Mucosa of rectum (tissue), 2 donors: ENCODE measurements at regions not wholly inside any gene's neighbourhood (a gene's known extent, or its start where the extent isn't known, plus 50 kb on each side); places are given as distances from the start of the nearest gene placed in this dataset.
"Not testable (repeated sequence)": the region's sequence is repeated elsewhere in the genome, so short reads cannot be mapped to it uniquely, and the experiment has no call there.

Experiments used
- H3K27ac ChIP-seq, 2 donors: one replicate each; pipeline ENCODE4 v1.7.0; 2013; ENCODE audit warnings: inconsistent platforms in 2 of 2, low read depth in 2 of 2, low read length in 2 of 2
- H3K27me3 ChIP-seq, 2 donors: one replicate each; pipeline ENCODE4 v1.7.0; 2013; ENCODE audit warnings: low read length in 2 of 2; ENCODE audit not compliant: control insufficient read depth in 2 of 2, insufficient read depth in 2 of 2
- H3K36me3 ChIP-seq, 2 donors: one replicate each; pipeline ENCODE4 v1.7.0; 2013; ENCODE audit warnings: low read length in 2 of 2; ENCODE audit not compliant: control insufficient read depth in 2 of 2, insufficient read depth in 2 of 2
- H3K4me1 ChIP-seq, 2 donors: one replicate each; pipeline ENCODE4 v1.7.0; 2013; ENCODE audit warnings: low read length in 2 of 2, mild to moderate bottlenecking in 1 of 2; ENCODE audit not compliant: control insufficient read depth in 2 of 2, insufficient read depth in 2 of 2
- H3K4me3 ChIP-seq, 2 donors: one replicate each; pipeline ENCODE4 v1.7.0; 2013; ENCODE audit warnings: low read length in 2 of 2
- H3K9ac ChIP-seq, 2 donors: one replicate each; pipeline ENCODE4 v1.7.0; 2013; ENCODE audit warnings: low read length in 2 of 2, low read depth in 1 of 2, mild to moderate bottlenecking in 1 of 2
- H3K9me3 ChIP-seq, 2 donors: one replicate each; pipeline ENCODE4 v1.7.0; 2013; ENCODE audit warnings: low read length in 2 of 2; ENCODE audit not compliant: control insufficient read depth in 2 of 2
- donor health status: healthy.
- donor health status: Normal muscosa, but diverticular disease.

DNA sequence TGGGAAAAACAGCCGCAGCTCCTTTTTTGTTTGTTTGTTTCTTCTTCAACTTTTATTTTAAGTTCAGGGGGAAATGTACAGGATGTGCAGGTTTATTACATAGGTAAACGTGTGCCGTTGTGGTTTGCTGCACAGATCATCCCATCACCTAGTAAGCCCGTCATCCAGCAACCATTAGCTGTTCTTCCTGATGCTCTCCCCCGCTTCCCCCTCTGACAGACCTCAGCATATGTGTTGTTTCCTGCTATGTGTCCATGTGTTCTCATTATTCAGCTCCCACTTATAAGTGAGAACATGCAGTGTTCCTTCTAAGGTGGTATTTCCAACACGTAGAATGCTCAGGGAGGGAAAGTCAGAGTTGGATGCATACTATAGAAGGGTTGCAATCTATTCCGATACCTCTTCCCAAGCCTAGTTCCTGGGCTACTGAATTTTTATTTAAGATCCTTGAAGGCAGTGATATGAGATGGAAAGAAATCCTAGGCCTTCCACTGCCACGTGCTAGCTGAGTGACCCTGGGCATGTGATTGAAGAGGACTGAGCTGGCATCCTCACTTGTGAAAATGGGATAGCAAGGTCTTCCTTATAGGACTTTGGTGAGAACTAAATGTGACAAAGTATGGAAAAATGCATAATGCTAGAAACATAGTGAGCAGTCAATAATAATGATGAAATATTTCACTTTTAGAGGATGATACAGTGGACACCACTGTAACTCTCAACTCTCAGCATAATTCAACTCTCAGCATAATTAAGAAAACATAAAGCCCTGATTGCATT is 278.5 kb downstream of the REEP3 start:
- H3K9ac ChIP-seq = no peak overlapping the region
- H3K36me3 ChIP-seq = no peaks in the 10 kb centered on the region
- no peak overlapping the region for H3K27ac ChIP-seq
- no peaks in the 10 kb centered on the region for H3K9me3 ChIP-seq
- no peaks in the 10 kb centered on the region for H3K4me1 ChIP-seq
- no peaks in the 10 kb centered on the region for H3K27me3 ChIP-seq
- no peak overlapping the region for H3K4me3 ChIP-seq

DNA sequence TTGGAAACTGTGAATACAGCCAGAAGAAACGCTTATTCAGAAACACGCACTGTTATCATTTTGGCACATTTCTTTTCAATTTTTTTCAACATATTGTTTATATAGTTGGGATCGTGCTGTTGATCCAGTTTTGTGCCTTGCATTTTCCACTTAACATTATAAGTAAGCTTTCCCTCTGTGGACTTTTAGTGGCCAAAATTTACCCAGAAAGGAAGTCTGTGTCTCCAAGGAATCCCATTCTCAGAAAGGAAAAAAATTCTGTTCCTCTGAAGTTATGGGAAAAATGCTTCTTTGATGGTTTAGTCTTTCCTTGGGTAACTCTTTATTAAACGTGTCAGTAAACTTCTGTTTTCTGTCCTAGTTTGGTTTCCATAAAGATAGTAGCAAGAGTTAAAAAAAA is 280.0 kb downstream of the REEP3 start:
- Histone ChIP-seq H3K9ac (no peak overlapping the region), H3K27me3 (no peaks in the 10 kb centered on the region), H3K27ac (no peak overlapping the region), H3K9me3 (no peaks in the 10 kb centered on the region), H3K4me3 (no peak overlapping the region), H3K36me3 (no peaks in the 10 kb centered on the region), H3K4me1 (no peaks in the 10 kb centered on the region)

DNA sequence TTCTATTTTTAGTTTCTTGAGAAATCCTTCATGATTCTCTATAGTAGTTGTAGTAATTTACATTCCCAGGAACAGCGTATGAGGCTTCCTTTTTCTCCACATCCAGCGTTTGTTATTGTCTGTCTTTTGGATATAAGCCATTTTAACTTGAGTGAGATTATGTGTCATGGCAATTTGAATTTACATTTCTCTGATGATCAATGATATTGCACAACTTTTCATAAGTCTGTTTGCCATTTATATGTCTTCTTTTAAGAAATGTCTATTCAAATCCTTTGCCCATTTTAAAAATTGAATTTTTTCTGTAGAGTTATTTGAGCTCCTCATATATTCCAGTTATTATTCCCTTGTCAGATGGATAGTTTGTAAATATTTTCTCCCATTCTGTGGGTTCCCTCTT is 285.1 kb downstream of the REEP3 start:
- Histone ChIP-seq H3K27me3 (no peaks in the 10 kb centered on the region), H3K4me3 (no peak overlapping the region), H3K27ac (no peak overlapping the region), H3K9me3 (no peaks in the 10 kb centered on the region), H3K36me3 (no peaks in the 10 kb centered on the region), H3K4me1 (no peaks in the 10 kb centered on the region), H3K9ac (no peak overlapping the region)

DNA sequence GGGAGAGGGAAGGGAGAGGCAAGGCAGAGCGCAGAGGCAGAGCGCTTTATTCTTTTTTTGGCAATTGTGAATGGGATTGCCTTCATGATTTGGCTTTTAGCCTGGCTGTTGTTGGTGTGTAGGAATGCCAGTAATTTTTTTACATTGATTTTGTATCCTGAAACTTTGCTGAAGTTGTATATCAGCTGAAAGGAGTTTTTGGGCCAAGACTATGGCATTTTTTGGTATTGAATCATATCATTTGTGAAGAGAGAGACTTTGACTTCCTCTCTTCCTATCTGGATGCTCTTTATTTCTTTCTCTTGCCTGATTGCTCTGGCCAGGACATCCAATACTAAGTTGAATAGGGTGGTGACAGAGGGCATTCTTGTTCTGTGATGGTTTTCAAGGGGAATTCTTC is 291.3 kb downstream of the REEP3 start:
- no peak overlapping the region for H3K4me3 ChIP-seq
- no peaks in the 10 kb centered on the region for H3K9me3 ChIP-seq
- no peaks in the 10 kb centered on the region for H3K27me3 ChIP-seq
- no peak overlapping the region for H3K27ac ChIP-seq
- no peaks in the 10 kb centered on the region for H3K36me3 ChIP-seq
- no peaks in the 10 kb centered on the region for H3K4me1 ChIP-seq
- no peak overlapping the region for H3K9ac ChIP-seq

DNA sequence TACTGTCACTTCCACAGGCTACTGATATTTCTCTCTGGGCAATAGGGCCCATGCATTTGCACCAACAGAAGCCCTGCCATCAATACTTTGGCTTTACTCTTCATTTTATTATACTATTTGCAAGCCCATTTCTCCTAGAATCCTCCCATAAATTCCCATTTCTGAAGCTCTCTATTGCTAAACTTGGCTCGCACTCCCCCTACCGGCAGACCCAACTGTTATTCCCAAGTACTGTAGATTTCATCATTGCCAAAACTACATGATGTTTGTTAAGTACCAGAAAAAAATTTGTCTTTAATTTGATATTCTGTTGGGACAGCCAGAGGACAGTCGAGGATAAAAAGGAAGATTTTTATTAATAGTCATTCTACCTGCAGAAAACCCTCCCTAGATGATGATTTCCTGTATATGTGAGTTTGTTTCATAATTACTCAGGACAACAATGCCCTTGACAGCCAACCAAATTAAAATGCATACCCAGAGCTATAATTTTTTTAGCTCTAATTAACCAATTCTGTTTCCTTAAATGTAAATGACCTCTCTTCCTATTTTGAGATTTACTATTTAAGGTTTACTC is 298.6 kb downstream of the REEP3 start:
- Histone ChIP-seq H3K27me3 (no peaks in the 10 kb centered on the region), H3K4me3 (no peak overlapping the region), H3K4me1 (no peaks in the 10 kb centered on the region), H3K9me3 (no peaks in the 10 kb centered on the region), H3K27ac (no peak overlapping the region), H3K36me3 (no peaks in the 10 kb centered on the region), H3K9ac (no peak overlapping the region)

DNA sequence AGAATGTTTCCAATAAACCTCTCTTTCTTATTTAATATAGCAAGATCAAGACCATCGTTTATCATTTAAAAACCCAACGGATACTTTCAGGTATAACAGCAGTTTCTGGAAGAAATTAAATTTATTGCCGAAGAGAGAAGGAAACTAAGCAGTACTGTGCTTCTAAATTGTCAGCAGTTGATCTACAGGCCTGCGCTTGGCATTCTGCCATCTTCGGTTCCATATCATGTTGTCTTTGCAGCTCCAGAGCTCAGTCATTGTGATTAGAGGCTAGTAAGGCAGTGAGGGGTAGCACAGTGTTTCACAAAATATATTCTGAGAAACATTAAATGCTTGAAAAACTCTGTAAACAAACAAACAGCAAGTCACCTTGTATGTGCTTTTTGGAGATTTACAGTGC is 301.3 kb downstream of the REEP3 start:
- Histone ChIP-seq H3K9me3 (no peaks in the 10 kb centered on the region), H3K4me1 (no peaks in the 10 kb centered on the region), H3K36me3 (no peaks in the 10 kb centered on the region), H3K9ac (no peak overlapping the region), H3K27ac (no peak overlapping the region), H3K4me3 (no peak overlapping the region), H3K27me3 (no peaks in the 10 kb centered on the region)

DNA sequence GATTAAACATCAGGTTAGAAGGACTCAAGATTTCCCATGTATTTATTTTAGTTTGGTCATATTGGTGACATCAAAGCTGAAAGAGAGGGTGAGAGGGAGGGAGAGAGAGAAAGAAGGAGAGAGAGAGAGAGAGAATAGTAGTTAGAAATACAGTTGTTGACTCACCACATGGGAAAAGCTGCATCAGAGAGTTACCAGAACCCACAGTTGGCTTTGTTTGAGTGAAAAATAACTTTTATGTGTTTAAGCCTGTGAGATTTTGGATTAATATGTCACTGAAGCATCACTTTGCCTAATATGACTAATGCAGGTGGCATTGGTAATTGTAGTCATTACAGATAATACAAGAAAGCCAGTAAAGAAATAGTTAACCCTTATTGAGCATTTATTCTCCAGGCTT is 303.9 kb downstream of the REEP3 start:
- no peaks in the 10 kb centered on the region for H3K4me1 ChIP-seq
- no peaks in the 10 kb centered on the region for H3K36me3 ChIP-seq
- no peak overlapping the region for H3K27ac ChIP-seq
- H3K27me3 ChIP-seq = no peaks in the 10 kb centered on the region
- H3K9me3 ChIP-seq = no peaks in the 10 kb centered on the region
- no peak overlapping the region for H3K4me3 ChIP-seq
- no peak overlapping the region for H3K9ac ChIP-seq

DNA sequence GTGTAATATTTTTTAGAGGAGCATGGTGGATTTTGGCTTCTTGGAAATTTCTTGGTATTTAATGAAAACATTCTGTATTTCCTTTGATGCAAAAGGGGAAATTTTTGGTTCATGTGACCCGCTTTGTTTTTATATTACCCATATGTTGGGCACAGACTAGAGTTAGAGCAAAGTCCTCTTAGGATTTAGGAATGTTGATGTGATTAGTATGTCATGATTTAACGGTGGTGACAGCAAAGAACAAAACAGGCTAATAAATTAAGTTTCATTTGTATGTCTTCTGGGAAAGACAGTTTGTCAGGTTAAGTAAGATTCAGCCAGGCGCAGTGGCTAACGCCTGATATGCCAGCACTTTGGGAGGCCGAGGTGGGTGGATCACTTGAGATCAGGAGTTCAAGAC is 304.6 kb downstream of the REEP3 start:
- Histone ChIP-seq H3K36me3 (no peaks in the 10 kb centered on the region), H3K27me3 (no peaks in the 10 kb centered on the region), H3K9me3 (no peaks in the 10 kb centered on the region), H3K4me3 (no peak overlapping the region), H3K9ac (no peak overlapping the region), H3K27ac (no peak overlapping the region), H3K4me1 (no peaks in the 10 kb centered on the region)

DNA sequence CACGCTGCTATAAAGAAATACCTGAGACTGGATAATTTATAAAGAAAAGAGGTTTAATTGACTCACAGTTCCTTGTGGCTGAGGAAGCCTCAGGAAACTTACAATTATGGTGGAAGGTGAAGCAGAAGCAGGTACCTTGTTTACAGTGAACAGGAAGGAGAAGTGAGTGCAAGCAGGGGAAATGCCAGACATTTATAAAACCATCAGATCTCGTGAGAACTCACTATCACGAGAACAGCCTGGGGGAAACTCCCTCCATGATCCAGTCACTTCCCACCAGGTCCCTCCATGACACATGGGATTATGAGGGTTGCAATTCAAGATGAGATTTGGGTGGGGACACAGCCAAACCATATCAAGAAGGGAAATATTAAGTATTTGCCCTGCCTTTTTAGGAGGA is 305.8 kb downstream of the REEP3 start:
- not testable (repeated sequence) for H3K27me3 ChIP-seq, H3K27ac ChIP-seq, H3K4me1 ChIP-seq, H3K9ac ChIP-seq, H3K4me3 ChIP-seq, H3K9me3 ChIP-seq, H3K36me3 ChIP-seq

DNA sequence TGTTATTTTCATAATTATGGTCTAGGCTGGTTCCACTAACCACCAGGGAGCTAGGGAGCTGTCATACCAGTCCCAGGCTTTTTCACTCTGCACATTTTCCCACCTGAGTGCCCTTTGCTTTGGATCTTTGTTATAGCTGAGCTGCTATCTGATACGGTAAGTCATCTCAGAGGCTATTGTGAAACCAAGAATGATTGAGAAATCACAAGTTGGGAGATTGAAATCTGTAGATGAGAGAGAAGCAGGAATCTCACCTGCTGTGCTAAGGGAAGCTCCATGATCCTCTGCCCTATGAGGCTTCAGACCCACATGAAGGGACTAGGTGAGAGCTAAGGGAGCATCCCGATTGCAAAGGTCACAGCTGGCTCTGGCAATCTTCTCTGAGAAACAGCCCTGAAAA is 307.8 kb downstream of the REEP3 start:
- Histone ChIP-seq H3K27ac (no peak overlapping the region), H3K9ac (no peak overlapping the region), H3K4me3 (no peak overlapping the region), H3K4me1 (no peaks in the 10 kb centered on the region), H3K36me3 (no peaks in the 10 kb centered on the region), H3K9me3 (no peaks in the 10 kb centered on the region), H3K27me3 (no peaks in the 10 kb centered on the region)
